HEK293T (cell line): ENCODE measurements at regions not wholly inside any gene's neighbourhood (a gene's known extent, or its start where the extent isn't known, plus 50 kb on each side); places are given as distances from the start of the nearest gene placed in this dataset.

ENCODE experiments used
- ARNT ChIP-seq: fragments of 450-650 bp; IDR thresholded peaks from 2 replicates; pipeline ENCODE4 v1.6.1; 2017; ENCODE audit warnings: mild to moderate bottlenecking
- BHLHE40 ChIP-seq: fragments of 450-650 bp; IDR thresholded peaks from 2 replicates; pipeline ENCODE4 v1.6.1; 2016; ENCODE audit warnings: mild to moderate bottlenecking, moderate library complexity, borderline replicate concordance
- CTBP1 ChIP-seq: fragments of 450-650 bp; IDR thresholded peaks from 2 replicates; pipeline ENCODE4 v1.6.1; 2016; ENCODE audit warnings: borderline replicate concordance
- ELF4 ChIP-seq: fragments of 450-650 bp; IDR thresholded peaks from 2 replicates; pipeline ENCODE4 v1.6.1; 2017; ENCODE audit warnings: antibody characterized with exemption
- FOXA1 ChIP-seq: fragments of 450-650 bp; IDR thresholded peaks from 2 replicates; pipeline ENCODE4 v1.6.1; 2016; ENCODE audit warnings: mild to moderate bottlenecking
- FOXK2 ChIP-seq: fragments of 450-650 bp; IDR thresholded peaks from 2 replicates; pipeline ENCODE4 v1.6.1; 2016; ENCODE audit warnings: mild to moderate bottlenecking
- FOXM1 ChIP-seq: fragments of 450-650 bp; IDR thresholded peaks from 2 replicates; pipeline ENCODE4 v1.6.1; 2017; ENCODE audit warnings: mild to moderate bottlenecking, borderline replicate concordance
- LEF1 ChIP-seq: fragments of 450-650 bp; IDR thresholded peaks from 2 replicates; pipeline ENCODE4 v1.6.1; 2017; ENCODE audit warnings: mild to moderate bottlenecking, borderline replicate concordance
- NFRKB ChIP-seq: fragments of 450-650 bp; IDR thresholded peaks from 2 replicates; pipeline ENCODE4 v1.6.1; 2016; ENCODE audit warnings: mild to moderate bottlenecking, moderate library complexity
- SP1 ChIP-seq: fragments of 450-650 bp; IDR thresholded peaks from 2 replicates; pipeline ENCODE4 v1.6.1; 2017
- SUZ12 ChIP-seq: fragments of 450-650 bp; IDR thresholded peaks from 2 replicates; pipeline ENCODE4 v1.6.1; 2016; ENCODE audit warnings: mild to moderate bottlenecking
- TARDBP ChIP-seq: fragments of 450-650 bp; IDR thresholded peaks from 2 replicates; pipeline ENCODE4 v1.6.1; 2016
- ZNF384 ChIP-seq: fragments of 450-650 bp; IDR thresholded peaks from 2 replicates; pipeline ENCODE4 v1.6.1; 2016
- TF ChIP-seq, protein P1 (sequence below): fragments of 450-650 bp; IDR thresholded peaks from 2 replicates; pipeline ENCODE4 v1.6.1; 2016

DNA sequence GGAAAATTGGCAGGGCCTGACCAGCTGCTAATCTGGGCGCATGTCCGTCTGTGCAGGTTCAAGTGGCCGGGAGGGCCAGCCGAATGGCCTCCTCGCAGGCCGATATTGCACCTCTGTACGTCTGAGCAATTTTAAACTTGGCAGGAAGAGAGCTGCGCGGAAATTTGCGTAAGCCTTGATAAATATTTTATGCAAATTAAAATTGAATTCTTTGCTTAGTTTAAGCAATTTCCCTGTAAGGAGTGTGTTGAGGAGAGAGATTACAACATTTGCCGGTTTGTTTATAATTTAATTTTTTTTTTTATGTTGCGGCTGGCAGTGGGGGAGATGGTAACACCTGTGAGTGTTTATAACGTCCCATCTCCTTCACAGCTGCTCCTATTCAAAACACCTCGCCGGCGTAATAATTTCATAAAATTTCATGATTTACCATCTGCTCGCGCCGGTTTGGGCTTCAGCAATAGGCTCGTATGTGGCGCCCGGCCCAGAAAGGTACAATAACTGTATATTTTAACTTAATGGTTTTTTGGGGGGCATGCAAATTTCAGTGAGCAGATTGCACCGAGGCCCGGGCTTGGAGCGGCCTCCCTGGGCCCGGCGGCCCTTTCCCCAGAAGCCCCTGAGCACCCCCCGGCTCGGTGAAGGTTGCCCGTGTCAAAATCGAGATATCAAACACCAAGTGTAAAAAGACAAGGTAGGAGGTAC lies 269.4 kb upstream of the MVB12B start:
- TF ChIP-seq SP1 (no peak), FOXA1 (no peak), BHLHE40 (no peak), FOXM1 (no peak), CTBP1 (no peak), ELF4 (no peak), FOXK2 (no peak), LEF1 (no peak), SUZ12 (no peak), ARNT (no peak), TARDBP (no peak), ZNF384 (no peak), NFRKB (no peak)
- TF ChIP-seq, protein P1, sequence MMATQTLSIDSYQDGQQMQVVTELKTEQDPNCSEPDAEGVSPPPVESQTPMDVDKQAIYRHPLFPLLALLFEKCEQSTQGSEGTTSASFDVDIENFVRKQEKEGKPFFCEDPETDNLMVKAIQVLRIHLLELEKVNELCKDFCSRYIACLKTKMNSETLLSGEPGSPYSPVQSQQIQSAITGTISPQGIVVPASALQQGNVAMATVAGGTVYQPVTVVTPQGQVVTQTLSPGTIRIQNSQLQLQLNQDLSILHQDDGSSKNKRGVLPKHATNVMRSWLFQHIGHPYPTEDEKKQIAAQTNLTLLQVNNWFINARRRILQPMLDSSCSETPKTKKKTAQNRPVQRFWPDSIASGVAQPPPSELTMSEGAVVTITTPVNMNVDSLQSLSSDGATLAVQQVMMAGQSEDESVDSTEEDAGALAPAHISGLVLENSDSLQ: no peak
